Muscle of back (tissue), 3 donors: ENCODE measurements at regions not wholly inside any gene's neighbourhood (a gene's known extent, or its start where the extent isn't known, plus 50 kb on each side); places are given as distances from the start of the nearest gene placed in this dataset.
A peak's percentile ranks its signal among the peaks of the same experiment; 100 is the strongest.

Experiments used
- DNase-seq, 3 donors: peaks; one replicate each; pipeline versions ENCODE4 v3.0.0 to v3.0.0-alpha.2; 2013

DNA sequence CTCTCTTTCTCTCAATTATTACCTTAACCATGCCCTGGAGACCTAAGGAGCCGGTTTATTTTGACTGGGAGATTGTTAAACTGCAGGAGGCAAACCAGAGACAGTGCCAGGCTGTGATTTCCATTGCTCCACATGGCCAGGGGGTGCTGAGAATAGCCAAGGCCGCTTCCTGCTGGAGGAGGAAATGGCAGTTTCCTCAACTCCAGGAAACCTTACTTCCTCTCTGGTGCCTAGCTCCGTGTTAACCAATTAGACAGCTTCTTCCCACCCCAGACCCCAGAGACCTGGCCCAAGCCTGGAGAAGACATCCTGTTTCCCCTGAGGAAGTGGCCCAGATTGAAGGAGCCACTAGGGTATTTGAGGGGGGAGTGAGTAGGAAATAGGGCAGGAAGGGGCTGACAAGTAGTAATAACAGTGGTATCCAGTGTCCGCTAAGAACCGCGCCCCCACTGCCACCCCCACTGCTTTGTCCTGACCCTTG is 161.2 kb downstream of the PLPP3 start:
- no peak for DNase-seq

DNA sequence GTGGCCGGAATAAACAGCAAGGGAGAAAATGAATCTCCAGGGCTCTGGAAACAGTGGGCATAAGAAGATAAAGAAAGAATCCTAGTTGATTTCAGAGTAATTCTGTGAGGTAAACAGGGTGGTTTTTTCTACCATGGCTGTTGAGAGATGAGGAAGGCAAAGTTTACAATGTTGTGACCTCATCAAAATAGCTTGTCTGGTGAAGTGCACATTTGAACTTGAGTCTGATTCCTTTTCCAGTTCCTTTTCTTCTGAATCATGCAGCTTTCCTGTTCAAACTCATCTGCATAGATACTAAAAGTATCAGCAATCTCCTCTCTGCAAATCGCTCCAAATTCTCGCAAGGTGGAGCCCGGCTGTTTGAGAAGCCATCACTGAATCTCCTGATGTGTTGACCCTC is 161.7 kb downstream of the PLPP3 start:
- DNase-seq: no peak

DNA sequence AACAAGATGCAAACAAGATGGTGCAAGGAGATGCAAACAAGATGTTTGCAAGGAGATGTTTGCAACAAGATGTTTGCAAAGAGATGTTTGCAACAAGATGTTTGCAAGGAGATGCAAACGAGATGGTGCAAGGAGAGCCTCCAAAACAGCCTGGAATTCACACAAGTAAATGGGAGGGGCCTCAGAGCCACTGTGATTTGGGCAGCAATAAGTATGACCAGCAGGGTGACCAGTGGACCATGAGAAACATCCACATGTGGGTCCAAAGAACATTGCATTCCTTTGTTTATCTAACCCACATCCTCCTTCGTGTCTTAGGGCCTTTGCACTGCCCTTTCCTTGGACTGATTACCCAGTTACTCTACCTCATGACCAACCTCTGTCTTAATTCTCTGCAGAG is 162.9 kb downstream of the PLPP3 start:
- no peak for DNase-seq

DNA sequence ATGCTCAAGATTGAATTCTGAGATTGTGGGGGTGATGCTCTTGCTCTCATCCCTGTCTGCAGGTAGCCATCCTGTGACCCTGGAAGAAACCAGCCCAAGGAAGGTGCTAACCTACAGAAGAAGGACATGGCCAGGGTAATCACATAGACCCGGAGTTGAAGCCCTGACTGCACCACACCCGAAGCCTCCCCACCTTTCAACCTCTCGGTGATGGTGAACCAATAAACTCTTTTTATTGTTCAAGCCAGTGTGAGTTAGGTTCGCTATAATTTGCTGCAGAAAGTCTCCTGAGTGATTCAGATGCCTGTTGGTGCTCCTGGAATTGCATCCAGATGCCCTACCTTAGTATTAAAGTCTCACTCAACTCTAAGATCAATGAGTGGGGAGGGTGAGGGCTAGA is 163.6 kb downstream of the PLPP3 start:
- no peak for DNase-seq

DNA sequence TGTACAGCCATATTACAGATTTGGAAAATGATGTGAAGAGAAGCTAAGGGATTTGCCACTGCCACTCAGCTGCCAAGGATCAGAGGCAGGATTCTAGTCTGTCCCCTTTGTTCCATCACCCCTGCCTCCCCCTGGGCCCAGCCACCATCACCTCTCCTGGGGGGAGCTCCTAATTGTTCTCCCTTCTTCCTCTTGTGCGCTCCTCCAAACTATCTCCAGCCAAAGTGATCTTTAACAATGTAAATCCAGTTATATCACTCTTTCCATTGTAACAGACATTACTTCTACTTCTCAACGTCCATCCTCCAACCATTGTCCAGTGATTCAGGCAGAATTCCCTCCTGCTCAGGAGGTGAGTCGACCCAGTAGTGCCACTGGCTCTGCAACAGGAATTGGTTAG is 164.1 kb downstream of the PLPP3 start:
- no peak for DNase-seq

DNA sequence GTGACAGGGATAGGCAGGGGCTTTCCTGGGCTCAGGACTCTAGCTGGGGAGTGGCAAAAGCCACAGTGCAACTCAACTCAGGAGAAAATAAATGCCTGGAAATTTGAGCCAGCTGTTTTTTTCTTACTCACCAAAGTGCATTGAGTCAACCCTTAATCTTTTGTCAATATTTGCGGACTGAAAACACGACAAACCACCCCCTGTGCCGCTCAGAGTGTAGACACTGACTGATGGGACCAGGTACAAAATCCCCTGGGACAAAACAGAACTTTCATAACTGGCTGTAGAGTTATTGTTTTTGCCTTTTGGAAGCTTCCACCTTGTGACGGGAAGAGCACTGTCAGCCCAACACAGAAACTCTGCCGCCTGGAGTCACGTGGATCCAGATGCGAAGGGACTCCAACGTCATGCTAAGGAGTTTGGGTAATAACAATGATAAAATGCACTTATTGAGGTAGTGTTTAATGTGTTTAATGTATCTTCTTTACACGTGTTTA is 164.6 kb downstream of the PLPP3 start:
- DNase-seq: no peak

DNA sequence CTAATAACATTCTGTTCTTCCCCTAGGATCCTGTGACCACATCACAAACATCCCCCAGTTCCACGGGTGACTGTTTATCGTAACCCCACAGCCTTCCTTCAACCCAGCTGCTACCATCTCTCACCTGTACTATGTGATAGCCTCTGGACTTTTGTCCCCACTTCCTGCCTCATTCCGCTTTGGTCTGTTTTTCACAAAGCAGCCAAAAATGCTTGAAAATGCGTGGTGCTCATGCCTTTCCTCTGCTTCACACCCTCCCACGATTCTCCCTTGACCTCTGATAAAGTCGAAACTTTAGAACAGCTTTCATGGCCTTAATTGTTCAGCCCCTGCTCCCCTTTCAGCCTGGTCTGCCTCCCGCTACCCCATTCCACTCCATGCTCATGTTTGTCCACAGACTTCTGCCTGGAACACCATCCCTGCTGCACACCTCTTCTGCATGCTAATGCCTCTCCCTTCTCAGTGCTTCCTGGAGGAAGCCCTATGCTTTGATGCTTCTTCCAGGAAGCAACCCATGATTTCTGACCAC is 165.6 kb downstream of the PLPP3 start:
- no peak for DNase-seq

DNA sequence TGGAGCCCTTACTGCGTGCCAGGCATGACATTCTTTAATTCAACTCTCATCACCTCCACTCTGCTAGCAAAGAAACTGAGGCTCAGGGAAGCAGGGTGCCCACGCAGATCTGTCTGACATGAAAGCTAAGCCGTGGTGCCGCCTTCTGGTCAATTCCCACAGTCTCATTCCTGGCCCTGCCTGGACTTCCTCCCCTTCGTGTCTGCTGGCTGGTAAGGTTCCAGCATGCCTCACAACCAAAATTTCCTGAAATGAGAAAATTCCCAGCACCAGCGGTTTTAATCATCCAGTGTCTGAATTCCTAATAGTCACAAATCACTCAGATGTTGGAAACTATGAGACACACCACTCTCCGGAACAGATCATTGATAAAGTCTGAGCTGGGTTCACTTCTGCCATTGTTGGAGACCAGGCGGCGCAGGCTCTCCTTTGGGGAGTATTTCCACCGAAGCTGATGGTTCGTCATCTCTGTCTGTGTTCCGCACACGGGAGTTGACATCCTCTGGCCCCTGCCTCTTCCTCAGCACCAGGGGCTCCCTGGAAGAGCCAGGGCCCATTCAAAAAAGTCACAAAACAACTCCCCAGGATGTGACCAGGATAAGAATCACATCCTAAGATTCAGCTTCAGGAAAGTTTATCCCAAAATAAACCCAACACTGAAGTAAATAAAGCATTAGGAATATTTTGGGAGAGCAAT is 167.7 kb downstream of the PLPP3 start:
- no peak for DNase-seq

DNA sequence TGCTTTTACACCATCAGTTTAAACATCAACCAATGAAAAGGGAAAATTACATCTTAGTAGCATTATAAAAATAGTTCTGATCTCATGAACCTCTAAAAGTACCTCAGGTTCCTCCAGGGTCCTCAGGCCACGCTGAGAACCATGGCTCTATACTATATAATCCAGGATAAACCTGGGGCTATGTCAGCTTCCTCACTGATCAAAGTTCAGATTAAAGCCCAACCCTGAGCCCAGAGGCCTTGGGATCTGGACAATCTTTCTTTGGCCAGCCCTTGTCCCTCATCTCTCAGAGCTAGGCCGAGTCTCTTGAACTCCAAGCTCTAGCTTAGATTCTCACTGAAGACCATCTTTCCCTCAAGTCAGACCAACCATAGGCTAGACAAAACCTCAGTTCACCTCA is 168.3 kb downstream of the PLPP3 start:
- no peak for DNase-seq

DNA sequence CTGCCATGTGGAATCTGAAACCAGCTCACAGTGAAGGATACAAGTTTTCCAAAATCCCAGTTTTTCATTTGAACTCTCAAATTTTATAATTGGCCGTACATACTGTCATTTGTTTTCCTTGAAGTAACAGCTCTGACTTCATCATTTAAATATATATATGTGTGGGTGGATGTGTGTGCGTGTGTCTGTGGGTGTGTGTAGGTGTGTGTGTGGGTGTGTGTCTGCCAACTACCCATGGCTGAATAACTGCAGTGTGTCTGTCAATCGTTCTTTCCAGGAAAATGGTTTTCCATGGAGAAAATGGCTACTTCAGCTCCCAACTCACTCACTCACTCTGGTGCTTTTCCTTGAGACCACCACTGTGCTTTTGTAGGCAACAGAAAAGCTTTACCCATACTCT is 169.0 kb downstream of the PLPP3 start:
- DNase-seq: no peak

DNA sequence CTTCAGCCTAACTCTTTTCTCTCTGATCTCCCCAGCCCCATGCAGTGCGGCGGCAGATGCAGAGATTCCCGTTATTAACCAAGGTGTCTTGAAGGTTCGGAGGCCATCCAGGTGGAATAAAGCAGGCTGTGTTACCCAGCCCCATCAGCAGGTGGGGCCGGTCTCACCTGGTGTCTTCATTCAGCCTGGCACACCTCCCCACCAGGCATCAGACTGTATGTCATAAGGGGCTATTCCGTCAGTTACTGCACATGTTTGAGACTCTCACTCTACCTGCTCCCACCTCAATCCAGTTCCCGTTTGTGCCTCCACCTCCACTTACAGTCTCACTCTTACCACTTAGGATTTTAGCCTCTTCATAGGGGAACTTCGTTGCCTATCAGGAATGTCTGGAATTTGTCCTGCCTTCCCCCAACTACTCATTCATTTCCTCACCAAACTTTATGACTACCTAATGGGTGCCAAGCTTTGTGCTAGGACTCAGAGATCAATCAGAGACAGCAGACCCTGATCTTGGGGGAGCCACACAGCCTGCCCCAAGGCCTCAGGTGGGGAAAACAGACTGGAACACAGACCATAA is 170.2 kb downstream of the PLPP3 start:
- no peak for DNase-seq

DNA sequence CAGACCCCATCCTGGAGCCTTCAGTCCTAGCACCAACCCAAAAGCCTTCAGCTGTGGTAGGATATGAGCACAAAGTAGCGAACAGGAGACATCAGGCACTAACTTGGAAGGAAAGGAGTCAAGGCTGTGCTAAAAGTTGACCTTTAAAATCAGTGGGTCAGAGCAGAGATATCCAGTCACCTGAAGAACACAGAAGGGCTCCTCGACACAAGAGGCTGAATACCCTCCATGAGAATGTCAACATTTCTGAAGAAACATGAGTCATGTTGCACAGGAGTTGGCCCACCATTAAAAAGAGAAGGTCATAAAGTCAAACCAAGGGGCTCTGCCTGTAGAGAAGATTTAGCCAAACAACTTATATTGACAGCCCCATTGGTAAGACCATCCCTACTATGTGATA is 172.5 kb downstream of the PLPP3 start:
- DNase-seq: no peak

DNA sequence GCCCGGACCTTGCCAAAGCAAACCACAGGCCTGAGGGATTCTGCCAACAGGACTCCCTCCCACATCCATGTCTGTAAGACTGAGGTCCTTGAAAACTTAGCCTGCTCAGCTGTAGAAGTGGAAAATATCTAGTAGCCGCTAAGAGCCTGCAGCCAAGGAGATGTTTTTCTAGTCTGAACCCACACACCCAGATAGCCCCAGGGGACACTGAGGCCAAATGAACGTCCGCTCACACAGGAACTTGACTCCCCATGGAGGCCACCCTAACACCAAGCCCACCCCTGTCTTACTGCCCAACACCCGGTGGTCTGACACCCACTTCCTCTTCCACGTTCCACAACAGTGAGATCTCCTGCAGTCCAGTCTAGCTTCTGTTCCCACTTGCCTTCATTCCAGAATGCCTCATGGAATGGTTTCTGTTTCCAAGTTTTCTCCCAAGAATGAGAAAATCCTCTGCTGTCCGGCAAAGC is 174.8 kb downstream of the PLPP3 start:
- peak in 1 of 3 donors; percentile 39 for DNase-seq

DNA sequence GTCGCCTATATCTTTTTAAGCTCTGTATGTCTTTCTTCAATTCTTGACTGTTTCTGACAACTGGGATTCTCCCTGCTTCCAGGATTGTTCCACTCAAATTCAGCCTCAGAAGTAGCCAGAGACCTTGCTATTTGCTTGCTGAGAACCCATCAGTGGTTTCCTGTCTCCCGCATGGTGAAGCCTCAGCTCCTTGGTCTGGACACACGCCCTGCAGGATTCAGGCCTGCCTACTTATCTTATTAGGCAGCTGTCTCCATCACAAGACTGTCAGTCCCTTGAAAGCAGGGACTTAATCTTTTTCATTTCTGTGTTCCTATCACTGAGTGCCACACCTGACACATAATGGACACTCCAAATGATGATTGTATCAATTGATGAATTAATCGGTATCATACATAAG is 175.3 kb downstream of the PLPP3 start:
- no peak for DNase-seq

DNA sequence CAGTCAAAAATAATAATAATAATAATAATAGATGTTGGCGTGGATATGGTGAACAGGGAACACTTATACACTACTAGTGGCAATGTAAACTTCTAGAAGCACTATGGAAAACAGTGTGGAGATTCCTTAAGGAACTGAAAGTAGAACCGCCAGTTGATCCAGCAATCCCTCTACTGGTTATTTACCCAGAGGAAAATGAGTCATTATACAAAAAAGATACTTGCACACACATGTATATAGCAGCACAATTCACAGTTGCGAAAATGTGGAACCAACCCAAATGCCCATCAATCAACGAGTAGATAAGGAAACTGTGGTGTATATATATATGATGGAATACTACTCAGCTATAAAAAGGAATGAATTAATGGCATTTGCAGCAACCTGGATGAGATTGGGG is 176.0 kb downstream of the PLPP3 start:
- DNase-seq: no peak

DNA sequence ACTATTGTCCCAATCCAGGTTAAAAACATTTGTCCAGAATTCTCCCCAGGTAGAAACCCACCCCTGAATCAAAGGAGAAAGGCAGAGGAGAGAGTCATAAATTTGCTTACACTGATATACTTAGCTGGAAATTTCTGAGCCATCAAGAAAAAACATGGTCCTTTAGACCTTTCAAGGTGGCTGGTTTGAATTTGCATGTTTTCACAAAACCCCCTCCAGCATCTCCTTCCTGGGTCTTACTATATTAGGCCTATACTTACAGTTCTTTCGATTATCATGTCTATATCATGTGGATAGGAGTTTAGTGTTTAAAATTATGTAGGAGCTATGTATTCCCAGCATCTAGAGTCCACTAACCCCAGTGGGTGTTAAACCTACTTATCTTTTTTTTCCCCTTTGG is 178.2 kb downstream of the PLPP3 start:
- DNase-seq: no peak

DNA sequence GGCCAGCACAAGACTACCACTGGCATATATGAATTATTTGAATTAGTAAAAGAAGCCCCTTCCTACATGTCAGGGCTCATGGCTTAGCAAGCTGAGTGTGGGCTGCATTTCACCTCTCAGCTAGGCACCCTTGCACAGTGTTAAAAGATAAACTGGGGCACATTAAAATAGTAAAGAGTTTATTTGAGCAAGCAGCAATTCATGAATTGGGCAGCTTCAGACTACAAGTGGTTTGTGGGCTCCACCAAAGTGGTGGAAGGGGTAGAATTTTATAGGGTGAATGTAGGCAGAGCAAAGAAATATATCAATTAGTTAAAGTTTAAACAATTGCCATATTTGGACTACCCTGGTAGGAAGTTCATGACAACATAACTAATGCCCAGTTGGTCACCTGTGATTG is 178.8 kb downstream of the PLPP3 start:
- no peak for DNase-seq

DNA sequence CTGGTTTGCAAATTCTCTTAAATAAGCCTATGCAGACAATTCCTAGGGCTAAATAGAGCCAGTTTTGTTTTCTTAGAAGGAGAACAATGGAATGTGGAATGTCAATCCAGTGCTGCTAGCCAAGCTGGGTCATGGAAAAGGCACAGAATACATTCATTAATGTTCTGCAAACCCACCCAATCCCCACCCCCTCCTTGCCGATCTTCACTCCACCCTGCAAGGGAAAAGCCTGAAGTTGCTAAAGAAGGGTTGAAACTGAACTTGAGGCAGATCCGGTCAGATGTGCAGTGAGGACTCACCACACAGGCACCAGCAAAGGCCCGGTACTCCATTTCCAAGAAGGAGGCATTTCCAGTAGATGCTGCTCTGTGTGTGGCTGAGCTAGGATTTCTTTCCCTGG is 179.6 kb downstream of the PLPP3 start:
- peak in 1 of 3 donors; percentile 39 for DNase-seq

DNA sequence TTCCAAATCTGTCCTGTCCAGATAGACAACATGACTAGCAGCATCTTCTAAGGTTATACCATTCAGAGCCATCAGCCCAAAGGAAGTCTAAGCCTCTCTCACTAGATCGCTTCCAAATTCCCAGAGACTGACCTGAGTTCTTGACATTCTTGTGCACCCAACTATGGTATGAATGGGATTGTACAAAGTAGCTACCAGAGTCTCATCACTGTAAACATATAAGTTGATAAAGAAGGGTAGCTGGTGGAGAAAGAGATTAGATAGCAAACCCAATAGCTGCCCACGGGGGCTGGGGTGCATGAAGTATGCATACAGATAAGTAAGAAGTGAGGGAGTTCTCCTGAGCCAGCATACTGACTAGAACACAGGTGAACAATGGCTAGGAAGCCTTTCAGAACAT is 180.0 kb downstream of the PLPP3 start:
- no peak for DNase-seq

DNA sequence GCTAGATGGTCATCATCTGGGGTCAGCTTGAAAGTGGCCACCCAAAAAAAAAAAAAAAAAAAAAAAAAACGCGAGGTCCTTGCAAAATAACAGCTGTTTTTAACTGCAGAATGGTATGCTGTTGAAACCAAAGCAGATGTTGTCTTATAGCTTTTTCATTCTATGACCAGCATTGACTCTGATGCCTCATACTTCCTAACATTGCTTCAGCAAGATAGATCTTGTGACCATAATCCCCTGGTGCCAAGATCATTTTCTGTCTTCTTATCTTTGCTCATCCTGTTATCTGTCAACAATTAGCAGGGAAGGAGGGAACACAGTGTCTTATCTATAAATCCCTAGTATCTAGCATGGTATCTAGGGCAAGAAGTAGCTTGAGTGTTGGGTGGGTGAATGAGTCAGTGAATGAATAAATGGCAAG is 181.5 kb downstream of the PLPP3 start:
- DNase-seq: no peak

DNA sequence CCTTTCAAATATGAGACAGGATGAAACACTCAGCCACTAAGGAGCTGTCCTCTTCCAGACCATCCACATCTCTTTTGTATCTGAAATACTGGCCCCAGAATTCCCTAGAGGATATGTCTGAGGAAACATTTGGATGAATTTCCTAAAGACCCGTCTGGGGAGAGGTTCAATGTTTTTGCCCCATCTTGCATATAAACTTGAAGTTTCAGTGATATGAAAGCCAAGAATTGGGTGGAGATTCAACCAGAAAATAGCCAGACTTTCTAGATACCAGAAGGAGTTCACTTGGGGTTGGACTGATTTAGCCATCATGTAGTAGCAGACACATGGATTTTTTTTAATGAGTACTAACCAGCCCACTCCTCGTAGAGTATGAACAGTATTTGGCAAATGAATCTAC is 182.0 kb downstream of the PLPP3 start:
- DNase-seq: no peak

DNA sequence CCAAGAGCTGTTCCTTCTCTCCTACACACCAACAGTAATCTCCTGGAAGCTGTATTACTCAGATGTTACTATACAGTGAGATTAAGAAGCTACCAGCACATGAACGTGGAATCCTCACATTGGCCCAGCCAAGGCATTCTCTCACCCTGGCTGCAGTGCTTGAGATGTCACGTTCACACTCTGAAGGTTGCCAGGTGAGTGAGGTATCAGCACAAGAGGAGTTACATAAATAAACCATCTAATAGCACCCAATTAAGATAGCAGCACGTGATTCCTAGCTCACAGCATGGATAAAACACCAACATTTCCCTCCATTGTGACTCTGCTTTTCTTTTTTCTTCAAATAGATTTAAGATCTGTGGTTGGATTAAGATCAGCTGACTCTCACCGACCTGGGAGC is 182.8 kb downstream of the PLPP3 start:
- DNase-seq: no peak

DNA sequence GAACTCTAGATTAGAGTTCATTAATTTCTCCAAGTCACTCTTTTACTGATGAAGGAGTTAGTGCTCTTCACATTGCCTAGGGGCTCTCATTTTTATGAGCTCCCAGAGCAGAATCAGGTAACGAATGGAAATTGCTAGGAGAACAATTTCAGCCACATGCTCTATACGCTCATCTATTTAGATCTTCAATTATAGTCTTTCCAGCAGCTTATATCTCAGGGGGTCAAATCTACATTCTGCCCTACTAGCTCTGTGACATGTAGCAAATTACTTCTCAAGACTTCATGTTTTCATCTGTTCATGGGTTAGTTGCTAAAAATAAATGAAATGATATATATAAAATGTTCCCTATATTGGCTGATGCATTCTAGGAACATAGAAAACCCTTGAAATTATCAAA is 183.6 kb downstream of the PLPP3 start:
- DNase-seq: no peak
